Spinal cord (tissue), 9 donors: ENCODE measurements at regions not wholly inside any gene's neighbourhood (a gene's known extent, or its start where the extent isn't known, plus 50 kb on each side); places are given as distances from the start of the nearest gene placed in this dataset.

Experiments used
- DNase-seq, 6 donors: peaks; one replicate each; pipeline versions ENCODE4 v3.0.0 to v3.0.0-alpha.2; 2013 to 2015; ENCODE audit warnings: low spot score in 6 of 6, low read depth in 4 of 6
- H3K27ac ChIP-seq: one replicate; pipeline ENCODE4 v1.5.1; 2013; ENCODE audit warnings: low read depth, low read length, control low read depth
- H3K27me3 ChIP-seq: one replicate; pipeline ENCODE4 v1.6.1; 2013; ENCODE audit warnings: low read length; ENCODE audit not compliant: control insufficient read depth, insufficient read depth
- H3K36me3 ChIP-seq: one replicate; pipeline ENCODE4 v1.6.1; 2013; ENCODE audit warnings: low read length; ENCODE audit not compliant: control insufficient read depth, insufficient read depth
- H3K4me1 ChIP-seq: one replicate; pipeline ENCODE4 v1.6.1; 2013; ENCODE audit warnings: low read length; ENCODE audit not compliant: control insufficient read depth, insufficient read depth
- H3K4me3 ChIP-seq: one replicate; pipeline ENCODE4 v1.5.1; 2013; ENCODE audit warnings: low read depth, low read length, control low read depth
- H3K9me3 ChIP-seq: one replicate; pipeline ENCODE4 v1.6.1; 2013; ENCODE audit warnings: low read length; ENCODE audit not compliant: control insufficient read depth, insufficient read depth
- WGBS: methylation state at CpG from one replicate; pipeline ENCODE4 v1.1.5; 2013; ENCODE audit warnings: missing lambda C conversion rate; ENCODE audit not compliant: insufficient coverage; 5-methylcytosine and 5-hydroxymethylcytosine counted together
- donor health status: healthy.

DNA sequence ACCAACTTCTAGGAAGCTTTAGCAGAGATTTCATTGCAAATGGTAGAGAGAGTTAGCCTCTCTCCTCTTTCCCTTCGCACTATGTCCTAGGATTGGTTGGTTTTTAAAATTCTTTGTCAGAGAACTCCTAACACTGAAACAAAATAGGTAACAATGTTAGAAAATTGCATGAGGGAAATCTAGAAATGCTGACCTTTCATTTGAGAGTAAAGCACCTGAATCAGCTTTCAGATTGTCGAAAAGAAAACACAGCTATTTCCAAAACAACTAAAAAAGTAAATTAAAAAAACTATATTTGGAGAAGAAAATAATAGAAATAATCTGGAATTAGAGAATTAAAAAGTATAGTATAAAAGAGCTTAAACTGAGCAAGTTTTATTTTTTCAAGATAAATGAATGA, 108.1 kb upstream of the GK2 start:
- H3K27me3 ChIP-seq = no peaks in the 10 kb centered on the region
- DNase-seq = no peak
- H3K4me3 ChIP-seq = no peak overlapping the region
- H3K4me1 ChIP-seq = no peaks in the 10 kb centered on the region
- WGBS = no CpG with 5 or more reads among the region's 2 CpGs
- H3K36me3 ChIP-seq = no peaks in the 10 kb centered on the region
- H3K9me3 ChIP-seq = no peaks in the 10 kb centered on the region
- no peak overlapping the region for H3K27ac ChIP-seq

DNA sequence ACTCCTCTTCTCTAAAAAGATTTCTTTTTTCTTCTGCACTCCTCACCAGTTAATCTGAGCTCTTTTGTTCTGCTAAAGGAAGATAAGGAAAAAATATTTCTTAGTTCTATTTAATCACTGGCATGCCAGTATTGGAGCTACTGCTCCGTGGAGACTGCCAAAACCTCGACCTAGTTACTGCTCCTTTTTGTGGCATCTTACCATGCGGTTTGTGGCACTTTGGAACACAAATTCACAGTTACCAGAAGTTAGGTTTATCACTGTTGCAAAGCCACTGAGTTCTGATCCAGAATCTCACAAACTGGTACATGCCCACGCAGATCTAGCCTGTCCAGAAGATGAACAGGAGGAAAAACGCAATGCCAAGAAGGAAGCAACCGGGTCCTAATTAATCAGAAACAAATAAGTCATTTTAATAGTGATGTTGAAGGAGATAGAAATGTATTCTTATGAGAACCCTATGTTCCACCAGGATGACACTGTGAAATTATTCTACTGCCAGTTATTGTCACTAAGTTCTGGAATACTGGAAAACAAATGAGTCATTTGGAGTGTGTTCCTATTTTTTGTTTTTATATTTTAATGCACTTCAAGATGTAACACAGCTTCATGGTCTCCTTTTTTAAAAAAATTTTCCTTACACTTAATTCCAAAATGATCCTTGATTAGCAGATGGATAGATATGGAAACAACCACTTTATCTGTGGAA, 106.7 kb upstream of the GK2 start:
- Histone ChIP-seq H3K36me3 (no peaks in the 10 kb centered on the region), H3K9me3 (no peaks in the 10 kb centered on the region), H3K4me1 (no peaks in the 10 kb centered on the region), H3K4me3 (no peak overlapping the region), H3K27ac (no peak overlapping the region), H3K27me3 (no peaks in the 10 kb centered on the region)
- DNase-seq = peak in 1 of 6 donors; percentile 23
- WGBS = 64% methylated on average over 3 of the region's 6 CpGs

DNA sequence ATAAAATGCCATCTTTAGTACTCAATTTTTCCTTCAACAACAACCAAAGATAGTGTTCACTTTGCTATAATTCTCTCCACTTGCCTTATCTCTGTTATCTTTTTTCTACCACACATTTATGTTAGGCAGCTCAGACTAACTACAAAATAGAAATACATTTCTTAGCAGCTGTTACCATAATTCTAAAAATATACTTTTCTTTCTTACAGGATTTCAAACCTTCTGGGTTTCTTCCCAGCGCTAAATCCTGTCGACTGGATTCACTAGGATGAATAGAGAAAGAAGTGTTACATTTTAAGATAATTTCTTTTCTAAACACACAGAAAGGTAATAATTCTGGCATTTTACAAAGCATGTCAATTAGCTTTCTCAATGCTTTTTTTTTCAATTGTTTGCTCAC, 105.5 kb upstream of the GK2 start:
- no CpG with 5 or more reads among the region's 2 CpGs for WGBS
- H3K27ac ChIP-seq = no peak overlapping the region
- DNase-seq = peak in 1 of 6 donors; percentile 64

DNA sequence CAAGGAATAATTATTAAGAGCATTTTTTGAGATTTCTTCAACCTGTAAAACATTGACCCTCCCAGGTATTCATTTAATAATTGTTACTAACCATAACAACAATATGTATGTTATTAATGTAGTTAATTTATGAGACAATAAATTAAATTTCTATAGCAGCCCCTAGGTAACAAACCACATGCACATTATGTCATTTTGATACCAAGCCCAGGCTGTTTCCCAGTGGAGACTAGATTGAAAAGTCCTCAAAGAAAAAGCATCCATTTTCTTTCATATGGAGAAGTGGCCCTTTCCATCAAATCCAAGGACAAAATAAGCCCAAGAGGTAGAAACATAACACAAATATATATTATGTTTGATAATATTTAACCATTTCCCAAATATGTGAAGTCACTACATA, 104.3 kb upstream of the GK2 start:
- Histone ChIP-seq H3K9me3 (no peaks in the 10 kb centered on the region), H3K4me3 (no peak overlapping the region), H3K27ac (no peak overlapping the region), H3K4me1 (no peaks in the 10 kb centered on the region), H3K27me3 (no peaks in the 10 kb centered on the region), H3K36me3 (no peaks in the 10 kb centered on the region)
- no peak for DNase-seq

More for the DNA sequence above, 105.5 kb upstream of the GK2 start:
- H3K4me1 ChIP-seq = no peaks in the 10 kb centered on the region
- H3K36me3 ChIP-seq = no peaks in the 10 kb centered on the region
- H3K9me3 ChIP-seq = no peaks in the 10 kb centered on the region
- no peaks in the 10 kb centered on the region for H3K27me3 ChIP-seq
- no peak overlapping the region for H3K4me3 ChIP-seq

DNA sequence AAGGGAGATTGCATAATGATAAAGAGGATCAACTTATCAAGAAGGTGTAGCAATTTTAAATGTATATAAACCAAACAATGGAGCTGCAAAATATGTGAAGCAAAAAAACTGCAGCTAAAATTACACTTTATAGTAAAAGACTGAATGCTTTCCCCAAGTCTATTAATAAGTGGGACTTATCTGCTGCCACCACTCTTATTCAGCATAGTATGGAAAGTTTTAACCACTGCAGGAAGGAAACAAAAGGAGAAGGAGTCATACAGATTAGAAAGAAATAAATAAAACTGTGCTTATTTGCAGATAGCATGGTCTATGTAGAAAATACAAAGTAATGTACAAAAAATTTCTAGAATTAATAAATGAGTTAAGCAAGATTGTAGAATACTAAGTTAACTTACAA, 94.1 kb upstream of the GK2 start:
- Histone ChIP-seq H3K9me3 (no peaks in the 10 kb centered on the region), H3K27me3 (no peaks in the 10 kb centered on the region), H3K4me3 (no peak overlapping the region), H3K36me3 (no peaks in the 10 kb centered on the region), H3K4me1 (no peaks in the 10 kb centered on the region), H3K27ac (no peak overlapping the region)
- DNase-seq = no peak

DNA sequence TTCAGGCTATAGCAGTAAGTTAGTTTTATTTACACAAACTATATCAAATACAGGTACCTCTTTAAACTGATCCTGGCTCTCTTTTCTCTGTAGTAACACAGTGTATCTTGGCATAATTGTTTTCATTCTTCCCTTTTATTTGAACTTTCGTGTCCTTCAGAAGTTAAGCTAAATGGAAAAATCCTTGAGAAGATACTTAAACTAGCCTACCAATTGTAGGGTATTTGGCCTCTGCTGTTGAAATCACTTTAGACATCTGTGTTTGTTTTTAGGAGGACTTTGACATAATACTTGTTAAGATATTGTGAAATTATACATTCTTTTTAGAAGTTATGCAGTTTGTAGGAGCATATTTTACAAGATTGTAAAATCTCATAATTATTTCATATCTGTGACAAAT, 90.3 kb upstream of the GK2 start:
- Histone ChIP-seq H3K4me3 (no peak overlapping the region), H3K27me3 (no peaks in the 10 kb centered on the region), H3K27ac (no peak overlapping the region), H3K9me3 (no peaks in the 10 kb centered on the region), H3K36me3 (no peaks in the 10 kb centered on the region), H3K4me1 (no peaks in the 10 kb centered on the region)
- DNase-seq = no peak
- no CpG with 5 or more reads among the region's 1 CpG for WGBS

DNA sequence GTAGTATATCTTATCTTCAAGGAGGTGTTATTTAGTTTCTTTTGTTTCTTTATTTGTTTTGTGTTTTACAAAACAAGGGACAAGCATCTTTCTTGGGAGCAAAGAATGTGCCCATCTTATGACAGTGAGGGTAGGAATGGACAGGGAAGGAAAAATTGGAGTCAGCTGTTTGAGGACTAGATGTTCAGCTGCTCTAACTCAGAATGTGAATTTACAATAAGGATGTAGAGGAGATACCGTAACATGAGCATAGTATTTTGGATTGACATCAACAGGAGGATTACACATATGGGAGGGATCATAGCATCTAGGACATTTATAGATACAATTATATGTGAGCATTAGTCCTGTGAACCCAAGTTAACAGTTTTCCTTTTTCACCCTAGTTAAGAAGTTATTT, 89.0 kb upstream of the GK2 start:
- no CpG with 5 or more reads among the region's 1 CpG for WGBS
- H3K36me3 ChIP-seq = no peaks in the 10 kb centered on the region
- no peaks in the 10 kb centered on the region for H3K27me3 ChIP-seq
- H3K4me3 ChIP-seq = no peak overlapping the region
- no peak for DNase-seq
- no peaks in the 10 kb centered on the region for H3K4me1 ChIP-seq
- no peak overlapping the region for H3K27ac ChIP-seq
- H3K9me3 ChIP-seq = no peaks in the 10 kb centered on the region

DNA sequence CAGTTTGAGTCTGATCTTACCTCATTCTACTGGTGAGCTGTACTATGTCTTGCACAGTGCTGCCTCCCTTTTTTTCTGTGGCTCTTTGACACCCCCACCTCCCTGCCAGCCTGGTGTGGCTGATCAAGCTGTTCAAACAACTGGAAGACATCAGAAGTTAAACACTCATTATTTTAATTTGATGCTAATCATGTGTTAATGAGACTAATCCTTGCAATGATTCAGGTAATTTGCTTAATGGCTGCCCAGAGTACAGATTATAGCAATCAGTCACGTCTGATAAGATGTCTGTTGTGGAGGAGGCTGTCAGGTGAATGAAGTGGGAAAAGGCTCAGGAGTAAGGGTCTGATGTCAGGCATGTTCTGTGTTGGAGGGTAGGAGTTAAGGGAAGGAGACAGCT, 87.4 kb upstream of the GK2 start:
- Histone ChIP-seq H3K4me1 (no peaks in the 10 kb centered on the region), H3K27ac (no peak overlapping the region), H3K9me3 (no peaks in the 10 kb centered on the region), H3K4me3 (no peak overlapping the region), H3K36me3 (no peaks in the 10 kb centered on the region), H3K27me3 (no peaks in the 10 kb centered on the region)
- 35% methylated on average over 1 of the region's 1 CpG for WGBS
- peak in 2 of 6 donors; percentile 63 to 83 for DNase-seq

DNA sequence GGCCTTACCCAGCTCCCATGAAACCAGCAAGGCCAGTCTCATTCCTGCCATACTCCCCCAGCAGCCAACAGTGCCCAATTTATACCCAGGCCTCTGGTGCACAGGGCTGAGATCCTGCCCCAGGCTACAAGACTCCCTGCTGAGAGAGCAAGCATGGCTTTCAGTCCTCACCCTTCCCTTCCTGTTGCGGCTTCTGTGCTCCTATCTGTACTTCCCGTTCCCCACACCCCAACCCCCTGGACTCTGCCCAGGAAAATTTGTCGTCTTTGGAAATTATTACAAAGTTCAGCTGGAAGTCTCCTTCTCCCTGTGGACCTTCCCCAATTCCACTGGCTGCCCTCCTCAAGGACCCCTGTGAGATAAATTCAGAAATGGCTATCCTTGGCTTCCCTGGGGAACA, 84.1 kb upstream of the GK2 start:
- WGBS = 97% methylated on average over 3 of the region's 3 CpGs
- Histone ChIP-seq H3K9me3 (no peaks in the 10 kb centered on the region), H3K4me3 (no peak overlapping the region), H3K27me3 (no peaks in the 10 kb centered on the region), H3K4me1 (no peaks in the 10 kb centered on the region), H3K36me3 (no peaks in the 10 kb centered on the region), H3K27ac (no peak overlapping the region)
- no peak for DNase-seq

DNA sequence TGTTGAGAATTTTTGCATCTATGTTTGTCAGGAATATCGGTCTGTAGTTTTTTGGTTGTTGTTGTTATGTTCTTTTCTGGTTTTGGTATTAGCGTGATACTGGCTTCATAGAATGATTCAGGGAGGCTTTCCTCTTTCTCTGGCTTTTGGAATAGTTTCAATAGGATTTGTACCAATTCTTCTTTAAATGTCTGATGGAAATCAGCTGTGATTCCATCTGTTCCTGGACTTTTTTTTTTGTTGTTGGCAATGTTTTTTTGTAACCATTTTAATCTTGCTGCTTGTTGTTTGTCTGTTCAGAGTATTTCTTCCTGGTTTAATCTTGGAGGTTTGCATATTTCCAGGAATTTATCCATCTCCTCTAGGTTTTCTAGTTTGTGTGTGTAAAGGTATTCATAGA, 81.5 kb upstream of the GK2 start:
- Histone ChIP-seq H3K4me1 (no peaks in the 10 kb centered on the region), H3K9me3 (no peaks in the 10 kb centered on the region), H3K27me3 (no peaks in the 10 kb centered on the region), H3K4me3 (no peak overlapping the region), H3K27ac (no peak overlapping the region), H3K36me3 (no peaks in the 10 kb centered on the region)
- DNase-seq = peak in 1 of 6 donors; percentile 59
- 71% methylated on average over 1 of the region's 2 CpGs for WGBS
